SH-SY5Y (cell line): ENCODE measurements at regions not wholly inside any gene's neighbourhood (a gene's known extent, or its start where the extent isn't known, plus 50 kb on each side); places are given as distances from the start of the nearest gene placed in this dataset.

Experiments
- GATA2 ChIP-seq: IDR thresholded peaks from 2 replicates; pipeline ENCODE4 v1.6.1; 2011; ENCODE audit warnings: mild to moderate bottlenecking, low read depth, low read length
- GATA3 ChIP-seq: IDR thresholded peaks from 2 replicates; pipeline ENCODE4 v1.6.1; 2011; ENCODE audit warnings: low read depth, mild to moderate bottlenecking, low read length, moderate library complexity

GRCh38 chr1:79682478-79682877 lies 675.9 kb upstream of the ADGRL4 start:
- TF ChIP-seq GATA2 (no peak), GATA3 (no peak)
